ENCODE measurements at regions not wholly inside any gene's neighbourhood (a gene's known extent, or its start where the extent isn't known, plus 50 kb on each side); places are given as distances from the start of the nearest gene placed in this dataset.
"Not testable (repeated sequence)": the region's sequence is repeated elsewhere in the genome, so short reads cannot be mapped to it uniquely, and the experiment has no call there.

- DNase-seq (ENCODE audit: low read depth in 2 of 2): not testable (repeated sequence)
Measured at GRCh38 chr11:116666673-116667249, 106.0 kb downstream of the BUD13 start.

GRCh38 chr11:116665523-116665922 lies 107.3 kb downstream of the BUD13 start:
- DNase-seq (ENCODE audit: low read depth in 2 of 2): no peak

- DNase-seq (ENCODE audit: low read depth in 2 of 2): no peak
Measured at GRCh38 chr11:116661056-116661455, 111.7 kb downstream of the BUD13 start.

GRCh38 chr11:116660011-116660410 lies 112.8 kb downstream of the BUD13 start:
- no peak for DNase-seq (ENCODE audit: low read depth in 2 of 2)

- no peak for DNase-seq (ENCODE audit: low read depth in 2 of 2)
Measured at GRCh38 chr11:116658876-116659535, 113.8 kb downstream of the BUD13 start.

GRCh38 chr11:116657842-116658825 lies 114.7 kb downstream of the BUD13 start:
- no peak for DNase-seq (ENCODE audit: low read depth in 2 of 2)

GRCh38 chr11:116656011-116656410 lies 116.8 kb downstream of the BUD13 start:
- no peak for DNase-seq (ENCODE audit: low read depth in 2 of 2)

GRCh38 chr11:116654526-116654925 lies 118.3 kb downstream of the BUD13 start:
- DNase-seq (ENCODE audit: low read depth in 2 of 2): no peak

- no peak for DNase-seq (ENCODE audit: low read depth in 2 of 2)
Measured at GRCh38 chr11:116653206-116653605, 119.6 kb downstream of the BUD13 start.

- no peak for DNase-seq (ENCODE audit: low read depth in 2 of 2)
Measured at GRCh38 chr11:116651737-116652237, 121.0 kb downstream of the BUD13 start.

GRCh38 chr11:116651098-116651736 lies 121.6 kb downstream of the BUD13 start:
- DNase-seq (ENCODE audit: low read depth in 2 of 2): no peak

- no peak for DNase-seq (ENCODE audit: low read depth in 2 of 2)
Measured at GRCh38 chr11:116650052-116650451, 122.7 kb downstream of the BUD13 start.

GRCh38 chr11:116649268-116649667 lies 123.5 kb downstream of the BUD13 start:
- DNase-seq (ENCODE audit: low read depth in 2 of 2): no peak

- no peak for DNase-seq (ENCODE audit: low read depth in 2 of 2)
Measured at GRCh38 chr11:116648247-116649174, 124.3 kb downstream of the BUD13 start.

- no peak for DNase-seq (ENCODE audit: low read depth in 2 of 2)
Measured at GRCh38 chr11:116647305-116648080, 125.3 kb downstream of the BUD13 start.

GRCh38 chr11:116646191-116646590 lies 126.6 kb downstream of the BUD13 start:
- no peak for DNase-seq (ENCODE audit: low read depth in 2 of 2)

- no peak for DNase-seq (ENCODE audit: low read depth in 2 of 2)
Measured at GRCh38 chr11:116644941-116645305, 127.9 kb downstream of the BUD13 start.

GRCh38 chr11:116644201-116644940 lies 128.4 kb downstream of the BUD13 start:
- no peak for DNase-seq (ENCODE audit: low read depth in 2 of 2)

GRCh38 chr11:116643521-116643920 lies 129.3 kb downstream of the BUD13 start:
- no peak for DNase-seq (ENCODE audit: low read depth in 2 of 2)

All from activated CD8-positive, alpha-beta memory T cell treated with anti-CD3 and anti-CD28 coated beads for 4 hours (primary cell).